H9 (cell line): ENCODE measurements at regions not wholly inside any gene's neighbourhood (a gene's known extent, or its start where the extent isn't known, plus 50 kb on each side); places are given as distances from the start of the nearest gene placed in this dataset.

Experiments used
- DNase-seq: peaks from one replicate; pipeline ENCODE4 v3.0.0-alpha.2; 2017
- H2AFZ ChIP-seq: one replicate; pipeline ENCODE4 v1.6.1; 2013; ENCODE audit warnings: mild to moderate bottlenecking, low read length, control low read depth, moderate library complexity
- H2AK5ac ChIP-seq: 2 replicates; pipeline ENCODE4 v1.6.1; 2013; ENCODE audit warnings: low read length, control low read depth, mixed read lengths; ENCODE audit not compliant: insufficient read length
- H2BK120ac ChIP-seq: one replicate; pipeline ENCODE4 v1.6.1; 2013; ENCODE audit warnings: low read depth, mild to moderate bottlenecking, low read length, control low read depth, inconsistent platforms; ENCODE audit not compliant: poor library complexity, severe bottlenecking
- H2BK12ac ChIP-seq: 2 replicates; pipeline ENCODE4 v1.6.1; 2013; ENCODE audit warnings: low read length, control low read depth, mixed read lengths, low read depth; ENCODE audit not compliant: insufficient read length
- H2BK15ac ChIP-seq: 2 replicates; pipeline ENCODE4 v1.6.1; 2013; ENCODE audit warnings: low read depth, low read length, control low read depth
- H2BK20ac ChIP-seq: one replicate; pipeline ENCODE4 v1.6.1; 2013; ENCODE audit warnings: low read depth, mild to moderate bottlenecking, low read length, control low read depth, inconsistent platforms; ENCODE audit not compliant: poor library complexity, severe bottlenecking
- H2BK5ac ChIP-seq: 2 replicates; pipeline ENCODE4 v1.6.1; 2013; ENCODE audit warnings: low read length, control low read depth, mixed read lengths; ENCODE audit not compliant: insufficient read length
- H3K14ac ChIP-seq: 2 replicates; pipeline ENCODE4 v1.6.1; 2013; ENCODE audit warnings: low read length, control low read depth; ENCODE audit not compliant: insufficient read depth
- H3K18ac ChIP-seq: 2 replicates; pipeline ENCODE4 v1.6.1; 2013; ENCODE audit warnings: low read depth, mild to moderate bottlenecking, mixed read lengths, low read length, control low read depth; ENCODE audit not compliant: insufficient read length
- H3K23ac ChIP-seq: 2 replicates; pipeline ENCODE4 v1.6.1; 2013; ENCODE audit warnings: low read length, control low read depth, mixed read lengths, low read depth; ENCODE audit not compliant: insufficient read length
- H3K23me2 ChIP-seq: 2 replicates; pipeline ENCODE4 v1.6.1; 2013; ENCODE audit warnings: low read depth, mild to moderate bottlenecking, mixed read lengths, low read length, control low read depth; ENCODE audit not compliant: insufficient read length, poor library complexity, severe bottlenecking
- H3K27ac ChIP-seq: 2 replicates; pipeline ENCODE4 v1.5.1; 2013; ENCODE audit warnings: low read length, control low read depth, mixed read lengths, low read depth; ENCODE audit not compliant: insufficient read length
- H3K27me3 ChIP-seq: 2 replicates; pipeline ENCODE4 v1.6.1; 2013; ENCODE audit warnings: low read length, control low read depth, inconsistent platforms; ENCODE audit not compliant: insufficient read depth
- H3K4ac ChIP-seq: 2 replicates; pipeline ENCODE4 v1.6.1; 2013; ENCODE audit warnings: low read depth, mild to moderate bottlenecking, control low read depth, inconsistent platforms, low read length, moderate library complexity
- H3K4me1 ChIP-seq: 2 replicates; pipeline ENCODE4 v1.6.1; 2013; ENCODE audit warnings: low read length, control low read depth, inconsistent platforms; ENCODE audit not compliant: insufficient read depth
- H3K4me2 ChIP-seq: 2 replicates; pipeline ENCODE4 v1.6.1; 2013; ENCODE audit warnings: low read length, control low read depth, mixed read lengths; ENCODE audit not compliant: insufficient read length, insufficient read depth
- H3K56ac ChIP-seq: 2 replicates; pipeline ENCODE4 v1.6.1; 2013; ENCODE audit warnings: low read depth, mild to moderate bottlenecking, mixed read lengths, low read length, control low read depth; ENCODE audit not compliant: insufficient read length
- H3K79me1 ChIP-seq: 2 replicates; pipeline ENCODE4 v1.6.1; 2013; ENCODE audit warnings: low read depth, mild to moderate bottlenecking, moderate library complexity, low read length, control low read depth, inconsistent platforms; ENCODE audit not compliant: insufficient read depth, poor library complexity, severe bottlenecking
- H3K79me2 ChIP-seq: 2 replicates; pipeline ENCODE4 v1.6.1; 2013; ENCODE audit warnings: low read length, control low read depth, inconsistent platforms; ENCODE audit not compliant: insufficient read depth
- H3K9ac ChIP-seq: 2 replicates; pipeline ENCODE4 v1.6.1; 2013; ENCODE audit warnings: low read length, control low read depth, mixed read lengths; ENCODE audit not compliant: insufficient read length; ENCODE audit errors: extremely low read depth
- H3K9me3 ChIP-seq: one replicate; pipeline ENCODE4 v1.6.1; 2013; ENCODE audit warnings: low read depth, low read length, inconsistent platforms; ENCODE audit not compliant: control insufficient read depth
- H3T11ph ChIP-seq: one replicate; pipeline ENCODE4 v1.6.1; 2013; ENCODE audit warnings: mild to moderate bottlenecking, low read length, control low read depth, inconsistent platforms
- H4K20me1 ChIP-seq: one replicate; pipeline ENCODE4 v1.6.1; 2013; ENCODE audit not compliant: control insufficient read depth, insufficient read length, insufficient read depth
- H4K5ac ChIP-seq: 2 replicates; pipeline ENCODE4 v1.6.1; 2013; ENCODE audit warnings: low read depth, mild to moderate bottlenecking, mixed read lengths, low read length, control low read depth; ENCODE audit not compliant: insufficient read length
- H4K8ac ChIP-seq: replicated peaks from 2 replicates; pipeline ENCODE4 v1.6.1; 2013; ENCODE audit warnings: low read length, control low read depth, mixed read lengths, low read depth; ENCODE audit not compliant: insufficient read length
- H4K91ac ChIP-seq: 2 replicates; pipeline ENCODE4 v1.6.1; 2013; ENCODE audit warnings: low read depth, mild to moderate bottlenecking, moderate library complexity, mixed read lengths, low read length, control low read depth; ENCODE audit not compliant: insufficient read length
- H3K27ac Mint-ChIP-seq, 3 experiments: 2 replicates in 2 of 3; 3 replicates in 1 of 3; pipeline ENCODE4 v1.8.0; 2020 to 2021; ENCODE audit warnings: mixed read lengths in 3 of 3, mild to moderate bottlenecking in 1 of 3, moderate library complexity in 1 of 3
- H3K27me3 Mint-ChIP-seq: 2 replicates; pipeline ENCODE4 v1.8.0; 2021; ENCODE audit warnings: low read depth, mild to moderate bottlenecking, moderate library complexity, mixed read lengths
- H3K36me3 Mint-ChIP-seq, 3 experiments: 2 replicates in 2 of 3; 3 replicates in 1 of 3; pipeline ENCODE4 v1.8.0; 2020 to 2021; ENCODE audit warnings: low read depth in 3 of 3, mixed read lengths in 3 of 3; ENCODE audit not compliant: insufficient read depth in 1 of 3
- H3K4me1 Mint-ChIP-seq, 2 experiments: 2 replicates each; pipeline ENCODE4 v1.8.0; 2020; ENCODE audit warnings: mixed read lengths in 2 of 2
- H3K4me3 Mint-ChIP-seq, 2 experiments: 2 replicates in 1 of 2; 3 replicates in 1 of 2; pipeline ENCODE4 v1.8.0; 2020 to 2021; ENCODE audit warnings: mild to moderate bottlenecking in 2 of 2, mixed read lengths in 2 of 2, moderate library complexity in 1 of 2
- H3K9me3 Mint-ChIP-seq, 2 experiments: 2 replicates in 1 of 2; 3 replicates in 1 of 2; pipeline ENCODE4 v1.8.0; 2020; ENCODE audit warnings: mild to moderate bottlenecking in 2 of 2, mixed read lengths in 2 of 2, moderate library complexity in 1 of 2
- CTCF ChIP-seq: fragments of 200-600 bp; sonication (generic); conservative IDR thresholded peaks from 3 replicates; pipeline ENCODE4 v1.8.0; 2021; ENCODE audit warnings: antibody characterized with exemption, mild to moderate bottlenecking
- WGBS: extraction: QIAGEN DNeasy Blood & Tissue Kit; methylation state at CpG from one replicate; pipeline ENCODE4 v1.1.7; 2013; ENCODE audit warnings: missing lambda C conversion rate, low lambda C conversion rate, mixed read lengths; ENCODE audit not compliant: insufficient read length; ENCODE audit errors: extremely low coverage; 5-methylcytosine and 5-hydroxymethylcytosine counted together

GRCh38 chr12:19659501-19659900, 220.2 kb downstream of the AEBP2 start:
- Histone ChIP-seq H3K9me3 (no peaks in the 10 kb centered on the region), H2BK5ac (no peak overlapping the region), H3T11ph (no peak overlapping the region), H2AFZ (no peak overlapping the region), H2BK15ac (no peak overlapping the region), H3K4me2 (no peak overlapping the region), H3K14ac (no peak overlapping the region), H2AK5ac (no peak overlapping the region), H2BK12ac (no peak overlapping the region), H2BK20ac (no peak overlapping the region), H3K27me3 (no peaks in the 10 kb centered on the region), H4K5ac (no peak overlapping the region), H4K91ac (no peak overlapping the region), H3K79me2 (no peaks in the 10 kb centered on the region), H4K8ac (no peak overlapping the region), H4K20me1 (no peaks in the 10 kb centered on the region), H3K18ac (no peak overlapping the region), H3K4me1 (no peaks in the 10 kb centered on the region; the same call in 1 of the 2 replicates), H2BK120ac (no peak overlapping the region), H3K79me1 (no peaks in the 10 kb centered on the region), H3K27ac (no peak overlapping the region), H3K23me2 (no peaks in the 10 kb centered on the region), H3K23ac (no peak overlapping the region), H3K56ac (no peak overlapping the region), H3K4ac (no peak overlapping the region), H3K9ac (no peak overlapping the region)
- H3K4me3 Mint-ChIP-seq: no peak overlapping the region
- H3K9me3 Mint-ChIP-seq: peaks cover 3 to 6% of the 10 kb centered on the region in 2 experiments; a peak in 2 of 5 replicates
- H3K36me3 Mint-ChIP-seq: no peaks in the 10 kb centered on the region; a peak in 1 of 7 replicates
- H3K4me1 Mint-ChIP-seq: peaks cover 9 to 15% of the 10 kb centered on the region in 2 experiments
- H3K27ac Mint-ChIP-seq: no peak overlapping the region
- no peaks in the 10 kb centered on the region for H3K27me3 Mint-ChIP-seq
- 100% methylated on average over 1 of the region's 2 CpGs for WGBS
- DNase-seq: no peak
- no peak for TF ChIP-seq CTCF
